Naive B cell (primary cell): ENCODE measurements at regions not wholly inside any gene's neighbourhood (a gene's known extent, or its start where the extent isn't known, plus 50 kb on each side); places are given as distances from the start of the nearest gene placed in this dataset.
"Not testable (repeated sequence)": the region's sequence is repeated elsewhere in the genome, so short reads cannot be mapped to it uniquely, and the experiment has no call there.

Source experiments
- ATAC-seq, 2 donors: fragments of 150-1000 bp; cut with Tn5 transposase; 2 replicates each; pipeline ENCODE4 v1.10.0; 2021; ENCODE audit warnings: low read depth in 2 of 2, mild to moderate bottlenecking in 2 of 2, moderate library complexity in 2 of 2
- DNase-seq: peaks from one replicate; pipeline ENCODE4 v3.0.0; 2022
- H3K27ac Mint-ChIP-seq, 6 donors: one replicate each; pipeline ENCODE4 v1.8.0; 2020 to 2022; ENCODE audit warnings: mild to moderate bottlenecking in 6 of 6, mixed read lengths in 6 of 6, moderate library complexity in 5 of 6, inconsistent platforms in 2 of 6
- H3K27me3 Mint-ChIP-seq, 3 donors: one replicate each; pipeline ENCODE4 v1.8.0; 2021 to 2022; ENCODE audit warnings: mixed read lengths in 3 of 3, mild to moderate bottlenecking in 1 of 3
- H3K36me3 Mint-ChIP-seq, 2 donors: one replicate each; pipeline ENCODE4 v1.8.0; 2020 to 2022; ENCODE audit warnings: mixed read lengths in 2 of 2, inconsistent platforms in 1 of 2, mild to moderate bottlenecking in 1 of 2
- H3K4me1 Mint-ChIP-seq, 3 donors: one replicate each; pipeline ENCODE4 v1.8.0; 2020 to 2022; ENCODE audit warnings: mixed read lengths in 3 of 3, inconsistent platforms in 1 of 3, mild to moderate bottlenecking in 1 of 3, moderate library complexity in 1 of 3
- H3K4me3 Mint-ChIP-seq, 8 donors: one replicate each; pipeline ENCODE4 v1.8.0; 2020 to 2022; ENCODE audit warnings: mild to moderate bottlenecking in 8 of 8, mixed read lengths in 8 of 8, moderate library complexity in 8 of 8, inconsistent platforms in 2 of 8
- H3K9me3 Mint-ChIP-seq, 7 donors: one replicate each; pipeline ENCODE4 v1.8.0; 2020 to 2022; ENCODE audit warnings: mixed read lengths in 7 of 7, mild to moderate bottlenecking in 5 of 7, inconsistent platforms in 2 of 7, moderate library complexity in 1 of 7

GRCh38 chr9:6126377-6126776 is 89.2 kb upstream of the IL33 start:
- ATAC-seq (no peak), DNase-seq (no peak)
- peaks cover 18 to 40% (median 38%) of the 10 kb centered on the region in 3 donors for H3K27me3 Mint-ChIP-seq
- no peaks in the 10 kb centered on the region for H3K4me1 Mint-ChIP-seq
- no peak overlapping the region for H3K4me3 Mint-ChIP-seq
- no peak overlapping the region for H3K27ac Mint-ChIP-seq
- no peaks in the 10 kb centered on the region for H3K36me3 Mint-ChIP-seq
- H3K9me3 Mint-ChIP-seq, result no peaks in the 10 kb centered on the region

- H3K27ac Mint-ChIP-seq, result no peak overlapping the region
- no peaks in the 10 kb centered on the region for H3K9me3 Mint-ChIP-seq
- no peaks in the 10 kb centered on the region for H3K4me1 Mint-ChIP-seq
- ATAC-seq, result no peak
- DNase-seq, result no peak
- H3K4me3 Mint-ChIP-seq, result no peak overlapping the region
- H3K27me3 Mint-ChIP-seq, result peaks cover 27 to 35% (median 32%) of the 10 kb centered on the region in 3 donors
- no peaks in the 10 kb centered on the region for H3K36me3 Mint-ChIP-seq
Observed at GRCh38 chr9:6123416-6123815, 92.2 kb upstream of the IL33 start.

- DNase-seq (no peak), ATAC-seq (no peak)
- no peaks in the 10 kb centered on the region for H3K4me1 Mint-ChIP-seq
- H3K27ac Mint-ChIP-seq, result no peak overlapping the region
- H3K27me3 Mint-ChIP-seq, result peaks cover 30 to 36% (median 31%) of the 10 kb centered on the region in 3 donors
- no peaks in the 10 kb centered on the region for H3K9me3 Mint-ChIP-seq
- no peaks in the 10 kb centered on the region for H3K36me3 Mint-ChIP-seq
- no peak overlapping the region for H3K4me3 Mint-ChIP-seq
Observed at GRCh38 chr9:6121707-6122106, 93.9 kb upstream of the IL33 start.

DNA sequence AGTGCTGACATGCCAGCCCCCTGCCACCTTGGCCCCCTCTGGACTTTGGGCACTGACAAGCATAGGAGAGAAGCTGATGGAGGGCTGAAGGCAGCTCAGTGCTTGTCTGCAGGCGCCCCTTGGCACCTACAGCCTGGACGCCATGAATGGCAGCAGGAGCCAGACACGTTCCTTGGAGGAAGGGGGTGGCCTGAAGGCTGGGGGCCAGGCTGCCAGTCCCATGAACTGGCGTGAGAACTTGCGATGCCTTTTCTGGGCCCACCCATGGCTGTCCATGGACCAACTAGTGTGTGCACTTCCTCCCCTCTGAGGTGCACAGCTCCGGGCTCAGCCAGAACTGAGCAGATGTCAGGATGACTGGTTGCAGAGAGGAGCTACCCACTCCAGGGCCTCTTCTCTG is 99.0 kb upstream of the RANBP6 start:
- H3K27ac Mint-ChIP-seq, result no peak overlapping the region
- H3K4me1 Mint-ChIP-seq, result no peaks in the 10 kb centered on the region
- H3K9me3 Mint-ChIP-seq, result peaks cover 0 to 5% (median 0%) of the 10 kb centered on the region in 7 donors
- DNase-seq (no peak), ATAC-seq (no peak)
- peaks cover 13 to 17% (median 13%) of the 10 kb centered on the region in 3 donors for H3K27me3 Mint-ChIP-seq
- no peaks in the 10 kb centered on the region for H3K36me3 Mint-ChIP-seq
- no peak overlapping the region for H3K4me3 Mint-ChIP-seq

DNA sequence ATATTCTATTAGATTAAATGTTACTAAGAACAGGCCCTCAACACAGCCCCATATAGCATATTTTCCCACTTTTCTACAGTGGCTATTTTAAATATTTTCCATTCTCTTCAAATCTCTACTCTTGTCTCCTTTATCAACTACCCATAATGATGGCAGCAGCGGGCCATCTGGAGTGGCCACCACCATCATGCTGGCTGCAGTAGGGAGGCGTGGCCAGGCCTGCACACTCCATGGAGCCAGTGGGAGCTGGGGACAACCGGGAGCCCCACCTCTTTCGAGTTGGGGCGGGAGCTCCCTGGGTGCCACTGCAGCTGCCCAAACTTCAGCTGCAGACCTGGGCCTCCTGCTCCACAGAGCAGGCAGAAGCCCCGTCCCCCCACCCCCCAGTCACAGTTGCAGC is 98.4 kb upstream of the RANBP6 start:
- H3K9me3 Mint-ChIP-seq, result peaks cover 0 to 5% (median 0%) of the 10 kb centered on the region in 7 donors
- H3K4me1 Mint-ChIP-seq, result no peaks in the 10 kb centered on the region
- no peak for ATAC-seq
- peaks cover 13 to 17% (median 13%) of the 10 kb centered on the region in 3 donors for H3K27me3 Mint-ChIP-seq
- no peaks in the 10 kb centered on the region for H3K36me3 Mint-ChIP-seq
- no peak for DNase-seq
- H3K27ac Mint-ChIP-seq, result no peak overlapping the region
- no peak overlapping the region for H3K4me3 Mint-ChIP-seq

- Mint-ChIP-seq H3K4me3 (no peak overlapping the region), H3K36me3 (no peaks in the 10 kb centered on the region), H3K27me3 (peaks cover 10 to 17% (median 13%) of the 10 kb centered on the region in 3 donors), H3K27ac (no peak overlapping the region), H3K9me3 (peaks cover 0 to 5% (median 0%) of the 10 kb centered on the region in 7 donors), H3K4me1 (no peaks in the 10 kb centered on the region)
- DNase-seq (no peak), ATAC-seq (no peak)
Observed at GRCh38 chr9:6113312-6113711, 97.9 kb upstream of the RANBP6 start.

GRCh38 chr9:6109986-6110385 is 94.6 kb upstream of the RANBP6 start:
- H3K4me3 Mint-ChIP-seq, result no peak overlapping the region
- H3K27ac Mint-ChIP-seq, result no peak overlapping the region
- H3K36me3 Mint-ChIP-seq, result no peaks in the 10 kb centered on the region
- no peaks in the 10 kb centered on the region for H3K9me3 Mint-ChIP-seq
- no peak for ATAC-seq
- DNase-seq, result no peak
- H3K4me1 Mint-ChIP-seq, result peaks cover 0 to 6% (median 4%) of the 10 kb centered on the region in 3 donors
- peaks cover 0 to 1% (median under 1%) of the 10 kb centered on the region in 3 donors for H3K27me3 Mint-ChIP-seq

GRCh38 chr9:6109571-6109970 is 94.1 kb upstream of the RANBP6 start:
- H3K36me3 Mint-ChIP-seq, result no peaks in the 10 kb centered on the region
- DNase-seq (no peak), ATAC-seq (no peak)
- H3K4me3 Mint-ChIP-seq, result no peak overlapping the region
- H3K4me1 Mint-ChIP-seq, result peaks cover 0 to 6% (median 4%) of the 10 kb centered on the region in 3 donors
- H3K27me3 Mint-ChIP-seq, result no peaks in the 10 kb centered on the region
- H3K9me3 Mint-ChIP-seq, result no peaks in the 10 kb centered on the region
- peak overlapping the region in 1 of 6 donors; percentile 36 for H3K27ac Mint-ChIP-seq

- no peaks in the 10 kb centered on the region for H3K9me3 Mint-ChIP-seq
- DNase-seq (no peak), ATAC-seq (no peak)
- no peak overlapping the region for H3K4me3 Mint-ChIP-seq
- no peaks in the 10 kb centered on the region for H3K27me3 Mint-ChIP-seq
- H3K27ac Mint-ChIP-seq, result peak overlapping the region in 2 of 6 donors; percentile 5 to 8
- peaks cover 0 to 6% (median 4%) of the 10 kb centered on the region in 3 donors for H3K4me1 Mint-ChIP-seq
- no peaks in the 10 kb centered on the region for H3K36me3 Mint-ChIP-seq
Observed at GRCh38 chr9:6106711-6107339, 91.4 kb upstream of the RANBP6 start.

DNA sequence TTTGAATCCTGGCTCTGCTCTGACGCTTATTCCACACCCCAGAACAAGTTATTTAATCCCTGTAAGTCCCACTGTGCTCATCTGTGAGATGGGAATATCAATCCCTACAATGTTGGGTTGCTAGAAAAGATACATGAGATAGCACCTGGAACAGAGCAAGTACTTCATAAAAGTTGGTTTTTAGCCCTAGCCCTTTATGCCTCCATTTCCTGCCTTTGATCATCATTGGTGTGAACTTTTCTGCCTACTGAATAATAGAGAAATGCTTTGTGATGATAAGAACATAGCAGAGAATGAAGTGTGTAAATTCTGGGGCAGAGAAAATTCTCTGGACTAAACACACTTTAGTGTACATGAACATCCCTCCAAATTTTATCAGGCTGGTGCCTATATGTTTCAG is 90.3 kb upstream of the RANBP6 start:
- Mint-ChIP-seq H3K4me3 (no peak overlapping the region), H3K4me1 (peaks cover 0 to 6% (median 4%) of the 10 kb centered on the region in 3 donors), H3K9me3 (no peaks in the 10 kb centered on the region), H3K27me3 (no peaks in the 10 kb centered on the region), H3K27ac (no peak overlapping the region), H3K36me3 (no peaks in the 10 kb centered on the region)
- no peak for ATAC-seq
- no peak for DNase-seq

GRCh38 chr9:6104406-6104805 is 89.0 kb upstream of the RANBP6 start:
- not testable (repeated sequence) for H3K9me3 Mint-ChIP-seq, H3K27ac Mint-ChIP-seq, H3K4me1 Mint-ChIP-seq, H3K4me3 Mint-ChIP-seq, H3K36me3 Mint-ChIP-seq, ATAC-seq, DNase-seq
- peaks cover 0 to 13% (median 4%) of the 10 kb centered on the region in 3 donors for H3K27me3 Mint-ChIP-seq

- not testable (repeated sequence) for ATAC-seq, H3K9me3 Mint-ChIP-seq, H3K4me1 Mint-ChIP-seq, H3K36me3 Mint-ChIP-seq, H3K4me3 Mint-ChIP-seq, DNase-seq, H3K27ac Mint-ChIP-seq
- peaks cover 4 to 17% (median 8%) of the 10 kb centered on the region in 3 donors for H3K27me3 Mint-ChIP-seq
Observed at GRCh38 chr9:6103911-6104310, 88.5 kb upstream of the RANBP6 start.

DNA sequence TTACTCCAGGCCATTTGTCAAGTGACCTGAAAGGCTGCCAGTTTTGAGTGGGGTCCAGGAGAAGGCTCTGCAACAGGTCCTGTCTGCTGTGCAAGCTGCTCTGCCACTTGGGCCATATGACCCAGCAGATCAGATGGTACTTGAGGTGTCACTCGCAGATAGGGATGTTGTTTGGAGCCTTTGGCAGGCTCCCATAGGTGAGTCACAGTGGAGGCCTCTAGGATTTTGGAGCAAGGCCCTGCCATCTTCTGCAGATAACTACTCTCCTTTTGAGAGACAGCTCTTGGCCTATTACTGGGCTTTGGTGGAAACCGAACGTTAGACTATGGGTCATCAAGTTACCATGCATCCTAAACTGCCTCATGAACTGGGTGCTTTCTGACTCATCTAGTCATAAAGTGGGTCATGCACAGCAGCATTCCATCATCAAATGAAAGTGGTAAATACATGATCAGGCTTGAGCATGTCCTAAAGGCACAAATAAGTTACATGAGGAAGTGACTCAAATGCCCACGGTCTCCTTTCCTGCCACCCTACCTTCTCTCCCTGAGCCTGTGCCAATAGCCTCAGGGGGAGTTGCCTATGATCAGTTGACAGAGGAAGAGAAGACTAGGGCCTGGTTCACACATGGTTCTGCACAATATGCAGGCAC is 87.0 kb upstream of the RANBP6 start:
- not testable (repeated sequence) for H3K4me3 Mint-ChIP-seq, DNase-seq, H3K27ac Mint-ChIP-seq, H3K4me1 Mint-ChIP-seq, H3K36me3 Mint-ChIP-seq, ATAC-seq, H3K9me3 Mint-ChIP-seq
- peaks cover 7 to 27% (median 9%) of the 10 kb centered on the region in 3 donors for H3K27me3 Mint-ChIP-seq

GRCh38 chr9:6101725-6102124 is 86.3 kb upstream of the RANBP6 start:
- H3K27me3 Mint-ChIP-seq, result peaks cover 7 to 34% (median 9%) of the 10 kb centered on the region in 3 donors
- H3K4me3 Mint-ChIP-seq, DNase-seq, H3K4me1 Mint-ChIP-seq, H3K9me3 Mint-ChIP-seq, ATAC-seq, H3K36me3 Mint-ChIP-seq, H3K27ac Mint-ChIP-seq: not testable (repeated sequence)
